H1 (cell line): ENCODE measurements at regions not wholly inside any gene's neighbourhood (a gene's known extent, or its start where the extent isn't known, plus 50 kb on each side); places are given as distances from the start of the nearest gene placed in this dataset.

ENCODE experiments used
- POLR2A ChIP-seq, 2 experiments: IDR thresholded peaks; 1 replicate in 1 of 2; 2 replicates in 1 of 2; pipeline ENCODE4 v1.6.1; 2011; ENCODE audit warnings: low read depth in 2 of 2, low read length in 2 of 2, mild to moderate bottlenecking in 2 of 2; ENCODE audit errors: control extremely low read depth in 1 of 2
- SIX5 ChIP-seq: IDR thresholded peaks from 2 replicates; pipeline ENCODE4 v1.6.1; 2011; ENCODE audit warnings: mild to moderate bottlenecking, low read depth, low read length
- TEAD4 ChIP-seq: IDR thresholded peaks from 2 replicates; pipeline ENCODE4 v1.6.1; 2012; ENCODE audit warnings: low read depth, low read length, inconsistent platforms, mixed read lengths
- ZNF274 ChIP-seq: IDR thresholded peaks from 2 replicates; pipeline ENCODE4 v1.7.0; 2012; ENCODE audit warnings: low read length, borderline replicate concordance; ENCODE audit errors: extremely low read depth
- TF ChIP-seq, protein P1 (sequence below), 3 experiments: IDR thresholded peaks; 1 replicate in 2 of 3; 2 replicates in 1 of 3; pipeline versions ENCODE4 v1.5.1 to v1.6.1; 2011; ENCODE audit warnings: low read length in 3 of 3, mild to moderate bottlenecking in 3 of 3, inconsistent platforms in 2 of 3, low read depth in 1 of 3, moderate library complexity in 1 of 3; ENCODE audit not compliant: insufficient read depth in 1 of 3; ENCODE audit errors: control extremely low read depth in 1 of 3
- TF ChIP-seq, protein P2 (sequence below): IDR thresholded peaks from 2 replicates; pipeline ENCODE4 v1.6.1; 2011; ENCODE audit warnings: low read length, improper control_type of control experiment
- TF ChIP-seq, protein P3 (sequence below): IDR thresholded peaks from 2 replicates; pipeline ENCODE4 v1.6.1; 2012; ENCODE audit warnings: low read length, inconsistent platforms

DNA sequence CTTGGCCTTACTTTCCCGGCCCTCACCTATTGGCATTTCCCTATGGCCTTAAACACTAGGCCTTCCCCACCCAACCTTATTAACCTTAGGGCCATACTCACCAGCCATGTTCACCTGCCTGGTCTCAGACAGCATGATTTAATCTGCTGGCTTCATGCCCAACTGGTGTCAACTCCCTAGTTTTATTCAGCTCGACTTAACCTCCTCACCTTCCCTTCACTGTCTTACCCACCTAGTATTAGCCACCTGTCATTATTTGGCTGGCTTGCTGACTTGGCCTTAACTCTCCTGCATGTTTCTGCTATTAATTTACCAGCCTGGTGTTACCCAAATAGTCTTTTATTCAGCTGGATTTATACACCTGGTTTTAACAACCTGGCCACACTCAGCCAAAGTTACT is 136.0 kb upstream of the ZSWIM2 start:
- TF ChIP-seq, protein P1, sequence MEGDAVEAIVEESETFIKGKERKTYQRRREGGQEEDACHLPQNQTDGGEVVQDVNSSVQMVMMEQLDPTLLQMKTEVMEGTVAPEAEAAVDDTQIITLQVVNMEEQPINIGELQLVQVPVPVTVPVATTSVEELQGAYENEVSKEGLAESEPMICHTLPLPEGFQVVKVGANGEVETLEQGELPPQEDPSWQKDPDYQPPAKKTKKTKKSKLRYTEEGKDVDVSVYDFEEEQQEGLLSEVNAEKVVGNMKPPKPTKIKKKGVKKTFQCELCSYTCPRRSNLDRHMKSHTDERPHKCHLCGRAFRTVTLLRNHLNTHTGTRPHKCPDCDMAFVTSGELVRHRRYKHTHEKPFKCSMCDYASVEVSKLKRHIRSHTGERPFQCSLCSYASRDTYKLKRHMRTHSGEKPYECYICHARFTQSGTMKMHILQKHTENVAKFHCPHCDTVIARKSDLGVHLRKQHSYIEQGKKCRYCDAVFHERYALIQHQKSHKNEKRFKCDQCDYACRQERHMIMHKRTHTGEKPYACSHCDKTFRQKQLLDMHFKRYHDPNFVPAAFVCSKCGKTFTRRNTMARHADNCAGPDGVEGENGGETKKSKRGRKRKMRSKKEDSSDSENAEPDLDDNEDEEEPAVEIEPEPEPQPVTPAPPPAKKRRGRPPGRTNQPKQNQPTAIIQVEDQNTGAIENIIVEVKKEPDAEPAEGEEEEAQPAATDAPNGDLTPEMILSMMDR (IDR thresholded peaks at IDR 0.05; ENCODE audit: control extremely low read depth in 1 of 3, insufficient read depth in 1 of 3, low read depth in 1 of 3, low read length in 3 of 3) = no peak
- TF ChIP-seq, protein P2, sequence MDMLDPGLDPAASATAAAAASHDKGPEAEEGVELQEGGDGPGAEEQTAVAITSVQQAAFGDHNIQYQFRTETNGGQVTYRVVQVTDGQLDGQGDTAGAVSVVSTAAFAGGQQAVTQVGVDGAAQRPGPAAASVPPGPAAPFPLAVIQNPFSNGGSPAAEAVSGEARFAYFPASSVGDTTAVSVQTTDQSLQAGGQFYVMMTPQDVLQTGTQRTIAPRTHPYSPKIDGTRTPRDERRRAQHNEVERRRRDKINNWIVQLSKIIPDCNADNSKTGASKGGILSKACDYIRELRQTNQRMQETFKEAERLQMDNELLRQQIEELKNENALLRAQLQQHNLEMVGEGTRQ = no peak
- no peak for TF ChIP-seq TEAD4
- TF ChIP-seq, protein P3, sequence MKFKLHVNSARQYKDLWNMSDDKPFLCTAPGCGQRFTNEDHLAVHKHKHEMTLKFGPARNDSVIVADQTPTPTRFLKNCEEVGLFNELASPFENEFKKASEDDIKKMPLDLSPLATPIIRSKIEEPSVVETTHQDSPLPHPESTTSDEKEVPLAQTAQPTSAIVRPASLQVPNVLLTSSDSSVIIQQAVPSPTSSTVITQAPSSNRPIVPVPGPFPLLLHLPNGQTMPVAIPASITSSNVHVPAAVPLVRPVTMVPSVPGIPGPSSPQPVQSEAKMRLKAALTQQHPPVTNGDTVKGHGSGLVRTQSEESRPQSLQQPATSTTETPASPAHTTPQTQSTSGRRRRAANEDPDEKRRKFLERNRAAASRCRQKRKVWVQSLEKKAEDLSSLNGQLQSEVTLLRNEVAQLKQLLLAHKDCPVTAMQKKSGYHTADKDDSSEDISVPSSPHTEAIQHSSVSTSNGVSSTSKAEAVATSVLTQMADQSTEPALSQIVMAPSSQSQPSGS = no peak
- TF ChIP-seq POLR2A (IDR thresholded peaks at IDR 0.05; ENCODE audit: control extremely low read depth in 1 of 2, low read depth in 2 of 2, low read length in 2 of 2) = no peak
- no peak for TF ChIP-seq ZNF274
- TF ChIP-seq SIX5 = no peak
